HG02884 (cell line): ENCODE measurements at regions not wholly inside any gene's neighbourhood (a gene's known extent, or its start where the extent isn't known, plus 50 kb on each side); places are given as distances from the start of the nearest gene placed in this dataset.
"Not testable (repeated sequence)": the region's sequence is repeated elsewhere in the genome, so short reads cannot be mapped to it uniquely, and the experiment has no call there.

Experiments
- ATAC-seq: cut with Tn5 transposase; IDR thresholded peaks from one replicate; pipeline ENCODE4 v1.9.1; 2021; ENCODE audit warnings: mild to moderate bottlenecking, moderate library complexity; ENCODE audit not compliant: unreplicated experiment

GRCh38 chr15:44904651-44905340 is 51.7 kb upstream of the TERB2 start:
- ATAC-seq: not testable (repeated sequence)
